NCI-H146 treated with DMSO at 0.1 percent for 48 hours (cell line): ENCODE measurements at regions not wholly inside any gene's neighbourhood (a gene's known extent, or its start where the extent isn't known, plus 50 kb on each side); places are given as distances from the start of the nearest gene placed in this dataset.
A peak's percentile ranks its signal among the peaks of the same experiment; 100 is the strongest.
"Not testable (repeated sequence)": the region's sequence is repeated elsewhere in the genome, so short reads cannot be mapped to it uniquely, and the experiment has no call there.

Experiments
- DNase-seq: peaks from one replicate; lab custom pipeline; 2025; ENCODE audit not compliant: unreplicated experiment; lab: John Stamatoyannopoulos, UW

GRCh38 chr10:53223851-53224250 lies 451.3 kb upstream of the MBL2 start:
- peak; percentile 45 for DNase-seq

- no peak for DNase-seq
These were observed 450.2 kb upstream of the MBL2 start for GRCh38 chr10:53222806-53223205.

GRCh38 chr10:53209944-53210611 lies 437.5 kb upstream of the MBL2 start:
- peak; percentile 59 for DNase-seq

DNA sequence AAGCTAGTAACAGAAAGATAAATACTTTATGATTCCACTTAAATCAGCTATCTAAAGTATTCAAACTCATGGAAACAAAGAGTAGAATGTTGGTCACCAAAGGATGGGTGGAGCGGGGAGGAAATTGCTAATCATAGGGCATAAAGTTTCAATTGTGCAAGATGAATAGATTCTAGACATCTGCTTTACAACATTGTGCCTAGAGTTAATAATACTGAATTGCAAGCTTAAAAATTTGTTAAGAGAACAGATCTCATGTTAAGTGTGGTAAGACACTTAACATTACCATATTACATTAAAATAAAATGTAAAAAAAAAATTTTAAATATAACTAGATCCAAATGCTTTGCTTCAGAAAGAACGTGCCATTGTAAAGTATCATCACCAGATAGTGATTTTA lies 411.1 kb upstream of the MBL2 start:
- DNase-seq = no peak

GRCh38 chr10:53177468-53177867 lies 404.9 kb upstream of the MBL2 start:
- DNase-seq = no peak

DNA sequence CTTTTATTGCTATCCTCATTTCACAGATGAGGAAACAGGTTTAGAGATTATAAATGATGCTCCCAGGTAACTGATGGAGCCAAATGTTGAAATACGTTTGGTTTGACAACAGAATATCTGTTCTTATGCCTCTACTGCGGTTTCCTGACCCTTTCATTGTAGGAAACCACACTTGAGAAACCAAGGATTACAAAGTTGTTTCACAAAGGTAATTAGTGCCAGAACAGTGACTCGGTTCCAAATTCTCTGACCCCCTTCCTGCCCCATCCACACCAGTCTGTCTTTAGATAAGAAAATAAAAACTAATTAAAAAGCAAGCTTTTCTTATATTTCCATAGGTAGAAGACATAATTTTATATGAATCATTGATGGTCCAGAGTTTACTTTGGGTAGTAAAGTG lies 393.7 kb upstream of the MBL2 start:
- no peak for DNase-seq

GRCh38 chr10:53162856-53163255 lies 390.3 kb upstream of the MBL2 start:
- no peak for DNase-seq

GRCh38 chr10:53161231-53161630 lies 388.6 kb upstream of the MBL2 start:
- DNase-seq = no peak

- DNase-seq = not testable (repeated sequence)
These were observed 383.1 kb upstream of the MBL2 start for GRCh38 chr10:53155674-53156073.

- no peak for DNase-seq
These were observed 381.2 kb upstream of the MBL2 start for GRCh38 chr10:53153831-53154230.

GRCh38 chr10:53140506-53140905 lies 367.9 kb upstream of the MBL2 start:
- DNase-seq = no peak

GRCh38 chr10:53135897-53136253 lies 363.3 kb upstream of the MBL2 start:
- DNase-seq = no peak

- no peak for DNase-seq
These were observed 362.8 kb upstream of the MBL2 start for GRCh38 chr10:53135213-53135896.

DNA sequence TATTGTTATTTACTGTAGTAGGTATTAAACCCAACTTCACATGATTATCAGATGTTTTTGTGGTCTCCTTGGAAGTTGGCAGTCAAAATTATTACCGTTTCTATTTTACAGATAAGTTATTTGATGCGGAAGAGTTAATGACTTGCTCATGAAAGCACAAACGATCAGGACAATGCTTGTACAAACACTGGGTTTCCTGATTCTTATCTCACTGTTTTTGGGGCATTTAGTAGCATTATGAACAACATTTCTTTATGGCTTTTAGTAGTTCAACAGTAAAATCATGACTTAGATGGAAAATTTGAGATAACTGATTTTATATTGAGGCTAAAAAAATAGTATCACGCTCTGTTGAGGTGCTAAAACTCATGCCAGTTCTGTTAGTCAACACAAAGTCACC lies 361.5 kb upstream of the MBL2 start:
- no peak for DNase-seq

GRCh38 chr10:53130337-53130736 lies 357.8 kb upstream of the MBL2 start:
- no peak for DNase-seq

GRCh38 chr10:53127686-53128085 lies 355.1 kb upstream of the MBL2 start:
- DNase-seq = no peak

GRCh38 chr10:53123311-53123710 lies 350.7 kb upstream of the MBL2 start:
- no peak for DNase-seq

DNA sequence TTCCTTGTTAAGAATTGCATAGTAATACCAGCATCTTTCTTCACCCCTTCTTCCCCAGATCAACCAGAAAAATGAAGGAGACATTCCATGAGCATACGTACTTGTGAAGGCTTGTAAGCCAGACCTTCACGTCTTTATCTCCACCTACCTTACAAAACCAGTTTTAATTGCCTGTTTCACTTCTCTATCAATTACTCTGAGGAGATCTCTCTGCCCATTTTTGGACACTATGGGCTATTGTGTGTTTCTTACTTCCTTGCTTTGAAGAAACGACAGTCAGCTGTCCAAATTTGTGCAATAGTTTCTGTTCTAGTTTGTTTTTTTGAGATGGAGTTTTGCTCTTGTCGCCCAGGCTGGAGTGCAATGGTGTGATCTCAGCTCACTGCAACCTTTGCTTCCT lies 349.7 kb upstream of the MBL2 start:
- DNase-seq = no peak

- DNase-seq = no peak
These were observed 343.1 kb upstream of the MBL2 start for GRCh38 chr10:53115660-53116059.

- no peak for DNase-seq
These were observed 338.9 kb upstream of the MBL2 start for GRCh38 chr10:53111529-53111928.

DNA sequence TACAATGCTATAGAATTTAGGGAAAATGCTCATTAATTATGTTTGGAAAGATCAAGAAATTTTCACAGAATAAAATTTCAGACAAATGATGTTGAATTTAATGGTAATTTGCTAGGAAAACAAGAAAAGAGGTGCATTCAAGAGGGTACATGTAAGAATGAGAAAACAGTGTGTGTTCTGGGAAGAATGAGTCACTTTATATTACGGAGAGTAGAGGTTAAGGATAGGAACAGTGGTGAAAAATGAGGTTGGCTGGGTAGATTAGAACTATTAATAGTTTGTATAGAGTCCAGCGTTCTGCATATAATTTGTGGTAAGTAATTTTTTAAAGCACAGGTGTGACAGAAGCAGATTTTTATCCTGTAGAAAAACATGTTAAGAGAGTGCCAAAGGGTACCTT lies 336.7 kb upstream of the MBL2 start:
- no peak for DNase-seq

GRCh38 chr10:53108317-53108934 lies 335.8 kb upstream of the MBL2 start:
- DNase-seq = peak; percentile 30

- no peak for DNase-seq
These were observed 335.1 kb upstream of the MBL2 start for GRCh38 chr10:53107711-53108110.
